ENCODE measurements at regions not wholly inside any gene's neighbourhood (a gene's known extent, or its start where the extent isn't known, plus 50 kb on each side); places are given as distances from the start of the nearest gene placed in this dataset.

DNA sequence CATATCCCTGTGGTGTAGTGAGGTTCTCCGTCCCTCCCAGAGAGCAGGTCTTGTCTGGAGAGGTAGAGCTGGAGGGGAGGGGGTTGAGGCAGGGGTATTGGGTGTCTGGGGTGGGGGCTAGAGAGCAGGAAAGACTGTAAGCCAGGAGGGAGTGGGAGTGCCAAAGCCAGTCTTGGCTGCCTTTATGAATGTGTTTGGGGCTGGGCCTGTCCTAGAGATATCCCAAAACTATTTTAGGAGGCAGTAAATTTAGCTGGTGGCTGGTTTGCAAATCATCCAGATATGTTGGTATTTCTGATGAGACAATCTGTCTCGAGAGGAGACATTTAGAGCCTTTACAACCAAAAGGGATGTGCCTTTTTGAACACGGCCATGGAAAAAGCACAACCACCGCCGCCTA lies 166.6 kb downstream of the TLE3 start:
- Histone ChIP-seq H3K27ac (no peak overlapping the region), H3K4me1 (replicated peaks) (no peaks in the 10 kb centered on the region), H3K9me3 (no peaks in the 10 kb centered on the region), H3K27me3 (replicated peaks; ENCODE audit: insufficient read depth) (no peaks in the 10 kb centered on the region), H3K36me3 (no peaks in the 10 kb centered on the region), H3K4me3 (no peak overlapping the region)
- intact Hi-C loops (cut with DNase I), result no loop called here
- 86% methylated on average over 5 of the region's 5 CpGs for WGBS
- TF ChIP-seq POLR2A (IDR thresholded peaks at IDR 0.05) (no peak), POLR2AphosphoS5 (IDR thresholded peaks at IDR 0.05) (no peak)
- TF ChIP-seq, protein P1, sequence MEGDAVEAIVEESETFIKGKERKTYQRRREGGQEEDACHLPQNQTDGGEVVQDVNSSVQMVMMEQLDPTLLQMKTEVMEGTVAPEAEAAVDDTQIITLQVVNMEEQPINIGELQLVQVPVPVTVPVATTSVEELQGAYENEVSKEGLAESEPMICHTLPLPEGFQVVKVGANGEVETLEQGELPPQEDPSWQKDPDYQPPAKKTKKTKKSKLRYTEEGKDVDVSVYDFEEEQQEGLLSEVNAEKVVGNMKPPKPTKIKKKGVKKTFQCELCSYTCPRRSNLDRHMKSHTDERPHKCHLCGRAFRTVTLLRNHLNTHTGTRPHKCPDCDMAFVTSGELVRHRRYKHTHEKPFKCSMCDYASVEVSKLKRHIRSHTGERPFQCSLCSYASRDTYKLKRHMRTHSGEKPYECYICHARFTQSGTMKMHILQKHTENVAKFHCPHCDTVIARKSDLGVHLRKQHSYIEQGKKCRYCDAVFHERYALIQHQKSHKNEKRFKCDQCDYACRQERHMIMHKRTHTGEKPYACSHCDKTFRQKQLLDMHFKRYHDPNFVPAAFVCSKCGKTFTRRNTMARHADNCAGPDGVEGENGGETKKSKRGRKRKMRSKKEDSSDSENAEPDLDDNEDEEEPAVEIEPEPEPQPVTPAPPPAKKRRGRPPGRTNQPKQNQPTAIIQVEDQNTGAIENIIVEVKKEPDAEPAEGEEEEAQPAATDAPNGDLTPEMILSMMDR (IDR thresholded peaks at IDR 0.05), result no peak
- DNase-seq (ENCODE audit: low spot score), result no peak

- Histone ChIP-seq H3K9me3 (no peaks in the 10 kb centered on the region), H3K27me3 (replicated peaks; ENCODE audit: insufficient read depth) (no peaks in the 10 kb centered on the region), H3K4me1 (replicated peaks) (no peaks in the 10 kb centered on the region), H3K27ac (no peak overlapping the region), H3K4me3 (no peak overlapping the region), H3K36me3 (no peaks in the 10 kb centered on the region)
- TF ChIP-seq POLR2A (IDR thresholded peaks at IDR 0.05) (no peak), POLR2AphosphoS5 (IDR thresholded peaks at IDR 0.05) (no peak)
- TF ChIP-seq, protein P1 (IDR thresholded peaks at IDR 0.05), result no peak
- no peak for DNase-seq (ENCODE audit: low spot score)
- 95% methylated on average over 4 of the region's 4 CpGs for WGBS
- intact Hi-C loops (cut with DNase I), result no loop called here
Observed at GRCh38 chr15:69934607-69935006, 163.1 kb downstream of the TLE3 start.

DNA sequence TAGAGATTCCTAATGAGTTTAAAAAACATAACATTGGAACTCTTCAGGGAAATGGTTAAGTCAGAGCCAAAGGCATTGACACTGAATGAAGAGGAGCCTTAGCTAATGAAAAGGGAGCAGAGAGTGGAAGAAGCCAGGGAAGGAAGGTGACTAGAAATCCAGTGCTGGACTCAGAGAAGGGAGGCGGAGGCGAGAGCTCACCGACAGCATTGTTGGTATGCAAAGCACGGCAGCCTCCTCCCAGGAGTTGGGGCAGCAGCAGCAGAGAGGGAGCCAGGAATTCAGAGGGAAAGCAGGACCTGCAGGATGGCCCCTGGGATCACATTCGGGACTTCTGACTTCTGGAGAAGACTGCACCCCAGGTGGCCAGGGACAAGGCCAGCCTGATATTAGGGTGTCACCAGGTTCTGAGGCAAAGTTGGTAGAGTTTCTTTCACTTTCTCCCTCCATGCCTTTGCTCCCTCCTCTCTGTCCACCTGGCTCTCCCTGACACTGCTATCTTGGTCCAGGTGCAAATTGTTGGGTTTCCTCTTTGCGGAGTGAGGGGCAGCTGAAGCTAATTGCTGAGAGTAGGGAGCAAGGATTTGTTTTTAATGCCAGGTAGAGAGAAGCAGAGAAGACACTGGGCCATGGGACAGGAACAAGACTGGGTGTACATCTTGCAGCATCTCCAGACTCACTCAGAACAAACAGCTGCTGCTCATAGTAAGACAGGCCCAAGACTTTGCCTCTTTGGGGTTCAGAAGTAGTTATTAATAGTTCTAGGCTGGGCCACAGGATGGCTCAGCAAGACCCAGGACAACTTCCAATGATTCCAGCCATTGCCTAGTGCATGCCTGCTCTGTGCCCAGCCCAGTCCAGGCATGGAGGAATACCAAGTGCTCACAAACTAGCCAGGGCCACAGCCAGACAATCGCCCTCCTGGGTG lies 157.9 kb downstream of the TLE3 start:
- TF ChIP-seq POLR2AphosphoS5 (IDR thresholded peaks at IDR 0.05), result no peak
- TF ChIP-seq, protein P1 (IDR thresholded peaks at IDR 0.05), result no peak
- no peak for TF ChIP-seq POLR2A (IDR thresholded peaks at IDR 0.05)
- 63% methylated on average over 7 of the region's 7 CpGs for WGBS
- intact Hi-C loops (cut with DNase I), result no loop called here
- no peaks in the 10 kb centered on the region for H3K9me3 ChIP-seq
- H3K36me3 ChIP-seq, result no peaks in the 10 kb centered on the region
- no peak overlapping the region for H3K27ac ChIP-seq
- no peaks in the 10 kb centered on the region for H3K27me3 ChIP-seq (replicated peaks; ENCODE audit: insufficient read depth)
- H3K4me3 ChIP-seq, result no peak overlapping the region
- H3K4me1 ChIP-seq (replicated peaks), result no peaks in the 10 kb centered on the region
- no peak for DNase-seq (ENCODE audit: low spot score)

GRCh38 chr15:69940441-69941300 lies 157.0 kb downstream of the TLE3 start:
- intact Hi-C loops (cut with DNase I), result no loop called here
- H3K27me3 ChIP-seq (replicated peaks; ENCODE audit: insufficient read depth), result no peaks in the 10 kb centered on the region
- no peaks in the 10 kb centered on the region for H3K9me3 ChIP-seq
- DNase-seq (ENCODE audit: low spot score), result no peak
- H3K4me1 ChIP-seq (replicated peaks), result no peaks in the 10 kb centered on the region
- no peaks in the 10 kb centered on the region for H3K36me3 ChIP-seq
- H3K27ac ChIP-seq, result no peak overlapping the region
- WGBS, result 88% methylated on average over 24 of the region's 24 CpGs
- TF ChIP-seq, protein P1 (IDR thresholded peaks at IDR 0.05), result no peak
- TF ChIP-seq POLR2A (IDR thresholded peaks at IDR 0.05), result no peak
- no peak overlapping the region for H3K4me3 ChIP-seq

Measured in prostate gland (tissue), 2 donors.